ENCODE measurements at regions not wholly inside any gene's neighbourhood (a gene's known extent, or its start where the extent isn't known, plus 50 kb on each side); places are given as distances from the start of the nearest gene placed in this dataset.

- no peak for DNase-seq
Observed at GRCh38 chr7:17685141-17685540, 255.2 kb downstream of the SNX13 start.

- DNase-seq = no peak
Observed at GRCh38 chr7:17687361-17687760, 252.9 kb downstream of the SNX13 start.

GRCh38 chr7:17689361-17689902 is 250.9 kb downstream of the SNX13 start:
- DNase-seq = no peak

GRCh38 chr7:17690030-17690429 is 250.3 kb downstream of the SNX13 start:
- DNase-seq = no peak

- peak in 21 of 51 donors; percentile 2 to 69 (median 30) for DNase-seq
Observed at GRCh38 chr7:17696422-17696821, 243.9 kb downstream of the SNX13 start.

- DNase-seq = no peak
Observed at GRCh38 chr7:17697128-17697881, 243.0 kb downstream of the SNX13 start.

- DNase-seq = no peak
Observed at GRCh38 chr7:17699696-17700095, 240.6 kb downstream of the SNX13 start.

GRCh38 chr7:17700138-17700537 is 240.2 kb downstream of the SNX13 start:
- no peak for DNase-seq

- DNase-seq = no peak
Observed at GRCh38 chr7:17706275-17706674, 234.0 kb downstream of the SNX13 start.

GRCh38 chr7:17706734-17707133 is 233.6 kb downstream of the SNX13 start:
- DNase-seq = peak in 21 of 51 donors; percentile 1 to 44 (median 17)

GRCh38 chr7:17709127-17709526 is 231.2 kb downstream of the SNX13 start:
- DNase-seq = no peak

GRCh38 chr7:17709599-17709998 is 230.7 kb downstream of the SNX13 start:
- no peak for DNase-seq

GRCh38 chr7:17710312-17710711 is 230.0 kb downstream of the SNX13 start:
- no peak for DNase-seq

- DNase-seq = no peak
Observed at GRCh38 chr7:17713584-17713983, 226.7 kb downstream of the SNX13 start.

GRCh38 chr7:17716816-17717215 is 223.5 kb downstream of the SNX13 start:
- no peak for DNase-seq

- no peak for DNase-seq
Observed at GRCh38 chr7:17719998-17720397, 220.3 kb downstream of the SNX13 start.

- DNase-seq = no peak
Observed at GRCh38 chr7:17721736-17722285, 218.5 kb downstream of the SNX13 start.

GRCh38 chr7:17722798-17723197 is 217.5 kb downstream of the SNX13 start:
- DNase-seq = no peak

- no peak for DNase-seq
Observed at GRCh38 chr7:17725821-17726220, 214.5 kb downstream of the SNX13 start.

GRCh38 chr7:17732083-17732482 is 208.2 kb downstream of the SNX13 start:
- no peak for DNase-seq
